ENCODE measurements at regions not wholly inside any gene's neighbourhood (a gene's known extent, or its start where the extent isn't known, plus 50 kb on each side); places are given as distances from the start of the nearest gene placed in this dataset.

DNA sequence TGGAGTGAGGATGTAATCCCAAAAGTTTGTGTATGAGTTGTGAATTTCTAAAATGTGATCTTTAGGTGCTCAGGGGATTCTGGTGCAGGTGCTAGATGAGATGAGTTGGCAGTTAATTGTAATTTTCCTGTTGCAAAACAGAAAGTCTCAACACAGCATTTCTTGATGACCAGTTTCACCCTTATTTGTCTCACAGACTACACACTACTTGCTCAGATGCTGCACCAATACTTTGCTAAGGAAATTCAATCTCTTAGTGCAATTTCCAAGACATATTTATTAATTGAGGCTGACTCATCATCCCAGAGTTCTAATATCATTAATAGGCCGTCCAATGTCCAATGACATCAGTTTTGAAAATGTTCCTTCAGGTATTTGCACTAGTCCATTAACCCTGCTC lies 159.2 kb upstream of the SFRP2 start:
- no peak for DNase-seq (ENCODE audit: extremely low read depth, insufficient read length)
- TF ChIP-seq, protein P1, sequence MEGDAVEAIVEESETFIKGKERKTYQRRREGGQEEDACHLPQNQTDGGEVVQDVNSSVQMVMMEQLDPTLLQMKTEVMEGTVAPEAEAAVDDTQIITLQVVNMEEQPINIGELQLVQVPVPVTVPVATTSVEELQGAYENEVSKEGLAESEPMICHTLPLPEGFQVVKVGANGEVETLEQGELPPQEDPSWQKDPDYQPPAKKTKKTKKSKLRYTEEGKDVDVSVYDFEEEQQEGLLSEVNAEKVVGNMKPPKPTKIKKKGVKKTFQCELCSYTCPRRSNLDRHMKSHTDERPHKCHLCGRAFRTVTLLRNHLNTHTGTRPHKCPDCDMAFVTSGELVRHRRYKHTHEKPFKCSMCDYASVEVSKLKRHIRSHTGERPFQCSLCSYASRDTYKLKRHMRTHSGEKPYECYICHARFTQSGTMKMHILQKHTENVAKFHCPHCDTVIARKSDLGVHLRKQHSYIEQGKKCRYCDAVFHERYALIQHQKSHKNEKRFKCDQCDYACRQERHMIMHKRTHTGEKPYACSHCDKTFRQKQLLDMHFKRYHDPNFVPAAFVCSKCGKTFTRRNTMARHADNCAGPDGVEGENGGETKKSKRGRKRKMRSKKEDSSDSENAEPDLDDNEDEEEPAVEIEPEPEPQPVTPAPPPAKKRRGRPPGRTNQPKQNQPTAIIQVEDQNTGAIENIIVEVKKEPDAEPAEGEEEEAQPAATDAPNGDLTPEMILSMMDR (IDR thresholded peaks at IDR 0.05; ENCODE audit: insufficient read depth, low read length, poor library complexity, severe bottlenecking) = no peak
- Histone ChIP-seq H3K36me3 (ENCODE audit: control insufficient read depth, insufficient read depth, low read length) (no peaks in the 10 kb centered on the region), H3K4me3 (replicated peaks; ENCODE audit: low read depth, low read length) (no peak overlapping the region), H3K27me3 (replicated peaks; ENCODE audit: control insufficient read depth, insufficient read depth, low read length) (no peaks in the 10 kb centered on the region)

DNA sequence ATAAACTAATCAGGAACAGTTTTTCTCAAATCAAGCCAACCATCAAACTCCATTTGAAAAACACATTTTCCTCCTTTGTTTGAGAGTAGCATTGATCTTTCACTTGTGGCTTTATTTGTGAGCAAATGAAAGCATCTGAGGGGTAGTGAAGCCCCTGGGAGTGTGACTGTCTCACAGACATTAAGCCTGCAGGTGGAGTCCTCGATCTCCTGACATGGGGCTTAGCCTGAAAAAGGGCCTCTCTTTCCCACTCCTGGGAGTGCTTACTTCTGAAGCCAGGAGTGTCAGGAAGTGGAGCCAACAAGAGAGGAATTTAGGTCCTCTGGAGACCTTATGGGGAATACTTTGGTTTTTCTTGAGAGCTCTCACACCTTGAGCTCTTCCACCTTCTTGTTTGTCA lies 158.2 kb upstream of the SFRP2 start:
- Histone ChIP-seq H3K36me3 (ENCODE audit: control insufficient read depth, insufficient read depth, low read length) (no peaks in the 10 kb centered on the region), H3K27me3 (replicated peaks; ENCODE audit: control insufficient read depth, insufficient read depth, low read length) (no peaks in the 10 kb centered on the region), H3K4me3 (replicated peaks; ENCODE audit: low read depth, low read length) (no peak overlapping the region)
- TF ChIP-seq, protein P1 (IDR thresholded peaks at IDR 0.05; ENCODE audit: insufficient read depth, low read length, poor library complexity, severe bottlenecking) = no peak
- DNase-seq (ENCODE audit: extremely low read depth, insufficient read length) = no peak

DNA sequence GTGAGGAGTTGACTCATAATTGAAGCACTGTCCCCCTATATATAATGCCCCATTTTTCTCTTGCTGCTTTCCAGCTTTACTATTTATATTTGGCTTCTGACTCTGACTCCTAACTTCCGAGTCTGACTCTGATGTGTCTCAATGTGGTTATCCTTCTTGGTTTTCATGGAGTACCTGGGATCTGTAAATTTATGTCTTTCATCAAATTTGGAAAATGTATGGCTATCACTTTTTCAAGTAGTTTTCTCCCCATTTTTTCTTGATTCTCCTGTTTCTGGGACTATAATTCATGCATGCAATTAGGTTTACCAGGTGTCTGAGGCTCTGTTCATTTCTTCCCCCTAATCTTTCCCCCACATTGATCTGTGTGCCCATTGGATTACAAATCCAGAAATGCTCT lies 156.8 kb upstream of the SFRP2 start:
- no peaks in the 10 kb centered on the region for H3K27me3 ChIP-seq (replicated peaks; ENCODE audit: control insufficient read depth, insufficient read depth, low read length)

DNA sequence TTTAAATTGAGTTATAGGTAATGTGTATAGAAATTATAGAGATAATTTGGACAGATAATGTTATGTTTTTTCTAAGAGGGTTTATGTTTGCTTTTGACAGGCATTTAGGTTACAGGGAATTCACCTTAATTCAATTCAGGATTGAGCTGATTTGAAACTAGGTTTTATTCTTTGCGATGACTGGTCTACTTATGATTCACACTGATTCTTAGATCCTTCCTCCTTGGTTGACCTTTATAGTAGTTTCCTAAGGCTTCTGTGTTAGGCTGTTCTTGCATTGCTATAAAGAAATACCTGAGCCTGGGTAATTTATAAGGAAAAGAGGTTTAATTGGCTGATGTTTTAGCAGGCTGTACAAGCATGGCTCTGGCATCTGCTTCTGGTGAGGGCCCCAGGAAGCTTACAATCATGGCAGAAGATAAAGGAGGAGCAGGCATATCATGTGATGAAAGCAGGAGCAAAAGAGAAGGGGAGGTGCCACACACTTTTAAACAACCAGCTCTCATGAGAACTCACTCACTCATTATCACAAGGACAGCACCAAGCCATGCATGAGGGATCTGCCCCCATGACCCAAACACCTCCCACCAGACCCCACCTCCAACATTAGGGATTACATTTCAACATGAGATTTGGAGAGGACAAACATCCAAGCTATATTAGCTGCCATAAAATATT lies 155.0 kb upstream of the SFRP2 start:
- TF ChIP-seq, protein P1 (IDR thresholded peaks at IDR 0.05; ENCODE audit: insufficient read depth, low read length, poor library complexity, severe bottlenecking) = no peak
- H3K27me3 ChIP-seq (replicated peaks; ENCODE audit: control insufficient read depth, insufficient read depth, low read length) = no peaks in the 10 kb centered on the region
- H3K36me3 ChIP-seq (ENCODE audit: control insufficient read depth, insufficient read depth, low read length) = no peaks in the 10 kb centered on the region
- DNase-seq (ENCODE audit: extremely low read depth, insufficient read length) = no peak
- H3K4me3 ChIP-seq (replicated peaks; ENCODE audit: low read depth, low read length) = no peak overlapping the region

More for the DNA sequence above, 156.8 kb upstream of the SFRP2 start:
- H3K36me3 ChIP-seq (ENCODE audit: control insufficient read depth, insufficient read depth, low read length) = no peaks in the 10 kb centered on the region
- TF ChIP-seq, protein P1 (IDR thresholded peaks at IDR 0.05; ENCODE audit: insufficient read depth, low read length, poor library complexity, severe bottlenecking) = no peak
- H3K4me3 ChIP-seq (replicated peaks; ENCODE audit: low read depth, low read length) = no peak overlapping the region
- no peak for DNase-seq (ENCODE audit: extremely low read depth, insufficient read length)

DNA sequence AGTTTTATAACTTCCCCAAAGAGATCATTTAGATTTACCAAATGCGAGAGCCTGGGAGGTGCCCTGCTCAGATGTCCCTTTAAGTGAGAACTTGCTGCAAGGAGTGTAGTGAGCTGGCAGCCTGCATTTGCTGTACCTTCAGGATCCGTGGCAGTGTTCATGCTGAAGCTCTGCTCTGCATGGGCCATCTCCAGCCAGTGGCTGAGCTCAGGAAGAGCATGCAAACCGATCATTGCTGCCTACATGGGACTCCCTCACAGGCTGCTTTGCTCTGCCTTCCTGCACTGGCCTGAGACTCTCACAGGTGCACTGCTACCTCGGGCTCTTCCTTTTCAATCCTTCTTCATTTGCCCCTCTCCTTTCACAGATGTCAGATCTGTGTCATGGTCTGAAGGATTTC lies 152.0 kb upstream of the SFRP2 start:
- Histone ChIP-seq H3K27me3 (replicated peaks; ENCODE audit: control insufficient read depth, insufficient read depth, low read length) (no peaks in the 10 kb centered on the region), H3K36me3 (ENCODE audit: control insufficient read depth, insufficient read depth, low read length) (no peaks in the 10 kb centered on the region), H3K4me3 (replicated peaks; ENCODE audit: low read depth, low read length) (no peak overlapping the region)
- no peak for DNase-seq (ENCODE audit: extremely low read depth, insufficient read length)
- TF ChIP-seq, protein P1 (IDR thresholded peaks at IDR 0.05; ENCODE audit: insufficient read depth, low read length, poor library complexity, severe bottlenecking) = no peak

DNA sequence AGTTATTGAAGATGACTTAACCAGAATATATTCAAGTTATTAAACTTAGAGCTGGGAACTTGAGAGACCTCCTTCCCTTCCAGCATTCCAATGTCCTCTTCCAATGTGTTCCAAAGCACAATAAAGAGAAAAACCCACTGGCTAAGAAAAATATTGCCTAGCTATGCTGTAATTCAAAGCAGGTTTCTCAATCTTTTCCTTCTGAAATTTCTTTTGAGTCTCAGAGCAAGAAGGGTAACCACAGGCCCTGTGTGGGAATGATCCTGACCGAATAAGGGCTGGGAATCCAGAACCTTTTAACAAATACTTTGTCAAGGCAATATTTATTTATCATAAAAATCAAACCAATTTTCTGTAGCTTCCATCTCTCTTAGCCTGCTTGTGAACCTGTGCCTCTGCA lies 150.7 kb upstream of the SFRP2 start:
- H3K36me3 ChIP-seq (ENCODE audit: control insufficient read depth, insufficient read depth, low read length) = no peaks in the 10 kb centered on the region
- no peaks in the 10 kb centered on the region for H3K27me3 ChIP-seq (replicated peaks; ENCODE audit: control insufficient read depth, insufficient read depth, low read length)
- TF ChIP-seq, protein P1 (IDR thresholded peaks at IDR 0.05; ENCODE audit: insufficient read depth, low read length, poor library complexity, severe bottlenecking) = no peak
- H3K4me3 ChIP-seq (replicated peaks; ENCODE audit: low read depth, low read length) = no peak overlapping the region
- DNase-seq (ENCODE audit: extremely low read depth, insufficient read length) = no peak

Data from GM06990 (cell line).